ENCODE measurements at regions not wholly inside any gene's neighbourhood (a gene's known extent, or its start where the extent isn't known, plus 50 kb on each side); places are given as distances from the start of the nearest gene placed in this dataset.

GRCh38 chr10:2099321-2099720, 362.0 kb upstream of the ADARB2 start:
- BruUV-seq (replicated peaks), result no TSS peak
- H3K4ac ChIP-seq (ENCODE audit: low read depth, low read length), result no peak overlapping the region
- H3K9me3 ChIP-seq (ENCODE audit: control insufficient read depth, insufficient read depth, low read length), result peaks cover 29% of the 10 kb centered on the region
- H3K18ac ChIP-seq (ENCODE audit: low read depth, low read length), result no peak overlapping the region
- H3K27ac ChIP-seq (ENCODE audit: insufficient read depth, low read length), result no peak overlapping the region
- H4K20me1 ChIP-seq (ENCODE audit: insufficient read depth, low read length), result no peaks in the 10 kb centered on the region
- H3K23ac ChIP-seq (ENCODE audit: low read depth, low read length), result no peak overlapping the region
- H2AK5ac ChIP-seq (ENCODE audit: low read depth, low read length), result no peak overlapping the region
- H3K9me1 ChIP-seq (ENCODE audit: insufficient read depth, low read length), result no peaks in the 10 kb centered on the region
- no peak overlapping the region for H2BK5ac ChIP-seq (ENCODE audit: low read depth, low read length, poor library complexity, severe bottlenecking)
- no peak overlapping the region for H4K8ac ChIP-seq (ENCODE audit: low read depth in 2 of 2, low read length in 2 of 2)
- in situ Hi-C loops (cut with MboI; ENCODE audit: low sequenced_read_pairs) (no loop called here), intact Hi-C loops (cut with micrococcal nuclease) (no loop called here), dilution Hi-C loops (cut with HindIII; ENCODE audit: low sequenced_read_pairs, unreplicated experiment) (no loop called here)
- H3K79me1 ChIP-seq (ENCODE audit: low read depth in 1 of 2, low read length in 2 of 2), result no peaks in the 10 kb centered on the region
- 69% methylated on average over 16 of the region's 16 CpGs; no CpG with 5 or more reads in 1 of the 2 experiments for WGBS, 2 experiments (ENCODE audit: extremely low coverage in 2 of 2, insufficient read length in 1 of 2)
- no peak overlapping the region for H3K14ac ChIP-seq (replicated peaks; ENCODE audit: low read depth, low read length)
- no peak overlapping the region for H3K4me3 ChIP-seq (ENCODE audit: insufficient read depth, low read depth, low read length)
- H2BK20ac ChIP-seq (ENCODE audit: low read depth, low read length), result no peak overlapping the region
- H3K9ac ChIP-seq (ENCODE audit: low read depth, low read length), result no peak overlapping the region
- H4K91ac ChIP-seq (ENCODE audit: insufficient read depth, low read depth, low read length), result no peak overlapping the region
- H3K27me3 ChIP-seq (ENCODE audit: control insufficient read depth, insufficient read depth, low read length), result no peaks in the 10 kb centered on the region
- no peak overlapping the region for H4K5ac ChIP-seq (ENCODE audit: low read depth, low read length)
- ChIA-PET POLR2A (ENCODE audit: unreplicated experiment) (no interaction called here), CTCF (no interaction called here)
- H3K4me1 ChIP-seq (ENCODE audit: control insufficient read depth, insufficient read depth, low read length), result no peaks in the 10 kb centered on the region
- no peak for DNase-seq
- no peaks in the 10 kb centered on the region for H3K36me3 ChIP-seq (ENCODE audit: control insufficient read depth, insufficient read depth, low read length)
- no peak overlapping the region for H3K56ac ChIP-seq (ENCODE audit: extremely low read depth, insufficient read depth, low read length)
- ATAC-seq (ENCODE audit: low read depth), result no peak
- H3K4me2 ChIP-seq (ENCODE audit: low read depth, low read length), result no peak overlapping the region
- no peak for TF ChIP-seq SMC3 (IDR thresholded peaks at IDR 0.05; ENCODE audit: low read depth, low read length)
- TF ChIP-seq, protein P1, sequence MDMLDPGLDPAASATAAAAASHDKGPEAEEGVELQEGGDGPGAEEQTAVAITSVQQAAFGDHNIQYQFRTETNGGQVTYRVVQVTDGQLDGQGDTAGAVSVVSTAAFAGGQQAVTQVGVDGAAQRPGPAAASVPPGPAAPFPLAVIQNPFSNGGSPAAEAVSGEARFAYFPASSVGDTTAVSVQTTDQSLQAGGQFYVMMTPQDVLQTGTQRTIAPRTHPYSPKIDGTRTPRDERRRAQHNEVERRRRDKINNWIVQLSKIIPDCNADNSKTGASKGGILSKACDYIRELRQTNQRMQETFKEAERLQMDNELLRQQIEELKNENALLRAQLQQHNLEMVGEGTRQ (IDR thresholded peaks at IDR 0.05; ENCODE audit: low read depth, low read length), result no peak
- TF ChIP-seq RCOR1 (IDR thresholded peaks at IDR 0.05; ENCODE audit: insufficient replicate concordance, low read length), result no peak
- TF ChIP-seq RFX5 (IDR thresholded peaks at IDR 0.05; ENCODE audit: low read depth, low read length), result no peak
- no peak for TF ChIP-seq CEBPB (IDR thresholded peaks at IDR 0.05; ENCODE audit: low read depth, low read length)
- TF ChIP-seq ELK1 (IDR thresholded peaks at IDR 0.05; ENCODE audit: borderline replicate concordance, low read depth, low read length), result no peak
- no peak for TF ChIP-seq CTCF (conservative IDR thresholded peaks at IDR 0.05; ENCODE audit: low read depth, low read length)
- no peak for TF ChIP-seq RAD21 (IDR thresholded peaks at IDR 0.05; ENCODE audit: low read length)
- no peak for TF ChIP-seq FOS (IDR thresholded peaks at IDR 0.05; ENCODE audit: low read depth, low read length)
- no peak for TF ChIP-seq CHD1 (IDR thresholded peaks at IDR 0.05; ENCODE audit: low read depth, low read length)
- TF ChIP-seq MXI1 (IDR thresholded peaks at IDR 0.05; ENCODE audit: borderline replicate concordance, low read depth, low read length), result no peak
- no peak for TF ChIP-seq MAZ (IDR thresholded peaks at IDR 0.05; ENCODE audit: borderline replicate concordance, low read depth, low read length)
- TF ChIP-seq BHLHE40 (IDR thresholded peaks at IDR 0.05; ENCODE audit: low read depth, low read length), result no peak
- H2BK120ac ChIP-seq (ENCODE audit: low read depth, low read length), result no peak overlapping the region
- H2AK9ac ChIP-seq (replicated peaks; ENCODE audit: low read depth, low read length, poor library complexity), result no peak overlapping the region
- H2BK15ac ChIP-seq (ENCODE audit: low read depth, low read length), result no peak overlapping the region
- H2AFZ ChIP-seq (replicated peaks; ENCODE audit: low read length, poor library complexity), result no peak overlapping the region
